OCI-LY7 (cell line): ENCODE measurements at regions not wholly inside any gene's neighbourhood (a gene's known extent, or its start where the extent isn't known, plus 50 kb on each side); places are given as distances from the start of the nearest gene placed in this dataset.

Experiments
- EZH2phosphoT487 ChIP-seq: fragments of 200-600 bp; sonication (generic); IDR thresholded peaks from 2 replicates; pipeline ENCODE4 v1.6.1; 2018; ENCODE audit warnings: low read depth, borderline replicate concordance, mild to moderate bottlenecking, mixed run types, antibody characterized with exemption, low read length, moderate library complexity, mixed read lengths
- TF ChIP-seq, protein P1 (sequence below): fragments of 200-600 bp; sonication (generic); conservative IDR thresholded peaks from 2 replicates; pipeline ENCODE4 v1.5.1; 2014; ENCODE audit warnings: mild to moderate bottlenecking, antibody characterized with exemption, low read length, moderate library complexity, mixed read lengths

DNA sequence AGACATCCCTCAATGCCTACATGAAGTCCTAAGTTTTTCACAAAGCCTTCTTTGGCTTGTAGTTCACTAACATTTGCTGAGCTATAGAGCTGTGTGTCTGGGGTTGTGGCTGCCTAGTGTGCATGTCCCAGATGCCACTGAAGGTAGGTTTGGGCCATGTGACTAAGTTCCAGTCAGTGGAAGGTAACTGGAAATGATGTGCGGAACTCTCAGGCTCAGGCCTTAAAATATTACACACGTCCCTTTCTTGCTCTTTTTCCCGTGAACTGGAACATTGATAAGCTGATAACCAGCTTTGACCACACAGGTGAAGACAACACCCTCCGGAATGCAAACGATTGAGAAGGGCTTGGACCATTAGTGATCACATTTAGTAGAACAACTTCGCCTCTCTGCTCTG lies 358.1 kb downstream of the GATA3 start:
- TF ChIP-seq, protein P1, sequence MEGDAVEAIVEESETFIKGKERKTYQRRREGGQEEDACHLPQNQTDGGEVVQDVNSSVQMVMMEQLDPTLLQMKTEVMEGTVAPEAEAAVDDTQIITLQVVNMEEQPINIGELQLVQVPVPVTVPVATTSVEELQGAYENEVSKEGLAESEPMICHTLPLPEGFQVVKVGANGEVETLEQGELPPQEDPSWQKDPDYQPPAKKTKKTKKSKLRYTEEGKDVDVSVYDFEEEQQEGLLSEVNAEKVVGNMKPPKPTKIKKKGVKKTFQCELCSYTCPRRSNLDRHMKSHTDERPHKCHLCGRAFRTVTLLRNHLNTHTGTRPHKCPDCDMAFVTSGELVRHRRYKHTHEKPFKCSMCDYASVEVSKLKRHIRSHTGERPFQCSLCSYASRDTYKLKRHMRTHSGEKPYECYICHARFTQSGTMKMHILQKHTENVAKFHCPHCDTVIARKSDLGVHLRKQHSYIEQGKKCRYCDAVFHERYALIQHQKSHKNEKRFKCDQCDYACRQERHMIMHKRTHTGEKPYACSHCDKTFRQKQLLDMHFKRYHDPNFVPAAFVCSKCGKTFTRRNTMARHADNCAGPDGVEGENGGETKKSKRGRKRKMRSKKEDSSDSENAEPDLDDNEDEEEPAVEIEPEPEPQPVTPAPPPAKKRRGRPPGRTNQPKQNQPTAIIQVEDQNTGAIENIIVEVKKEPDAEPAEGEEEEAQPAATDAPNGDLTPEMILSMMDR = no peak
- no peak for TF ChIP-seq EZH2phosphoT487
